Astrocyte of the spinal cord (primary cell): ENCODE measurements at regions not wholly inside any gene's neighbourhood (a gene's known extent, or its start where the extent isn't known, plus 50 kb on each side); places are given as distances from the start of the nearest gene placed in this dataset.
A peak's percentile ranks its signal among the peaks of the same experiment; 100 is the strongest.
"Not testable (repeated sequence)": the region's sequence is repeated elsewhere in the genome, so short reads cannot be mapped to it uniquely, and the experiment has no call there.

Source experiments
- DNase-seq: peaks from one replicate; pipeline ENCODE4 v3.0.0; 2011; ENCODE audit warnings: low read depth, low spot score
- H3K4me3 ChIP-seq: 2 replicates; pipeline ENCODE4 v1.5.1; 2011; ENCODE audit warnings: low read depth, mild to moderate bottlenecking, low read length, moderate library complexity
- CTCF ChIP-seq: IDR thresholded peaks from 2 replicates; pipeline ENCODE4 v1.5.1; 2012; ENCODE audit warnings: low read depth, mild to moderate bottlenecking, low read length, inconsistent platforms
- in situ Hi-C: cut with HindIII; loops from 2 replicates; pipeline ENCODE4 v1.10.0; 2017; ENCODE audit warnings: low sequenced_read_pairs

DNA sequence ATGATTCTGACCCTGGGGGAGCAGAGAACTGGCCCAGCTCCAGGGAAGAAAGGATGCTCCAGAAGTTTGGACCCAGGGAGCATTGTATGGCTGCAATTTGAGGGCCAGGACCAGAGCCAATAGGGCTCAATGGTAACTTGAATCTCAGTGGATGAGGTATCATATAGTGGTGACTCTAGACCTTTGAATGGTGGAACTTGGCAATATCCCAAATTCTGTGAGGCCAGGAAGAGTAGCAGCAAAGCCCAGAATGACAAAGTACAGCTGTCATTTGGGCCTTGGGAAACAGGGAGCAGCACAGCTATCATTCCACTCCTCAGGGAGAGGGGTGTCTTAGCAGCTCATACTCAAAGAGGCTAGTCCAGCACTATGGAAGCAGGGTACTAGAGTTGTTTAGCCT lies 332.9 kb upstream of the RBMS1 start:
- in situ Hi-C loops, result no loop called here
- no peak for DNase-seq
- no peak overlapping the region for H3K4me3 ChIP-seq
- TF ChIP-seq CTCF, result no peak

DNA sequence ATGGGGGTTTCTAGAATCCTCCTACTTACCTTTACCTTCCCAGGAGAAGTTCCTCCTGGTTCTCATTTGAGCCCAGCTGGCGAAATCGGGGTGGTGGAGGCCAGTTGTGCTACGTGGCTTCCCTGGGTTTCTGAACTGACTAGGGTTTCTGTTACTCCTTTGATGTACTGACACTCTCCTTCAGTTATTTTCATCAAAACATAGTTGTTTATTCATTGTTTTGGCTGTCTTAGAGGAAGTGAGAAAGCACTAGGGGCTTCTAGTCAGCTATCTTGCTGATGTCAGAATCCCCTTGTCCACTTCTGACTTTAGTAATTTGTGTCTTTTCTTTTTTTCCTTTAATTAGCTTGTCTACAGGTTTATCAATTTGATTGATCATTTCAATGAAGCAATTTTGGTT lies 332.2 kb upstream of the TANK start:
- no peak overlapping the region for H3K4me3 ChIP-seq
- no peak for DNase-seq
- no peak for TF ChIP-seq CTCF
- in situ Hi-C loops, result no loop called here

DNA sequence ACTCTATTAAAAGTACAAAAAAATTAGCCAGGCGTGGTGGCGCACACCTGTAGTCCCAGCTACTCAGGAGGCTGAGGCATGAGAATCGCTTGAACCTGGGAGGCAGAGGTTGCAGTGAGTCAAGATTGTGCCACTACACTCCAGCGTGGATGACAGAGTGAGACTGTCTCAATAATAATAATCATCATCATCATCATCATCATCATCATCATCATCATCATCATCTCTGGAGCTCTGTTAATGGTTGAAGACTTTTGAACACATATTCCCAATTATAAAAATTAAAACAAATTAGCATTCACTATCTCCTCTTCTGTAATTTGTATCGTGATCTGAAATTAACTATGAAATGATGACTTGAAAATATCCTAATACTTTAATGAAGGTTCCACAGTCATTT lies 327.8 kb upstream of the TANK start:
- DNase-seq, in situ Hi-C loops, H3K4me3 ChIP-seq: not testable (repeated sequence)

GRCh38 chr2:160835166-160835565 lies 325.1 kb upstream of the TANK start:
- no peak overlapping the region for H3K4me3 ChIP-seq
- in situ Hi-C loops, result no loop called here
- no peak for DNase-seq
- TF ChIP-seq CTCF, result no peak

- TF ChIP-seq CTCF, result no peak
- DNase-seq, result peak; percentile 93
- in situ Hi-C loops, result no loop called here
- no peak overlapping the region for H3K4me3 ChIP-seq
These were observed 323.5 kb upstream of the TANK start for GRCh38 chr2:160836755-160837154.

DNA sequence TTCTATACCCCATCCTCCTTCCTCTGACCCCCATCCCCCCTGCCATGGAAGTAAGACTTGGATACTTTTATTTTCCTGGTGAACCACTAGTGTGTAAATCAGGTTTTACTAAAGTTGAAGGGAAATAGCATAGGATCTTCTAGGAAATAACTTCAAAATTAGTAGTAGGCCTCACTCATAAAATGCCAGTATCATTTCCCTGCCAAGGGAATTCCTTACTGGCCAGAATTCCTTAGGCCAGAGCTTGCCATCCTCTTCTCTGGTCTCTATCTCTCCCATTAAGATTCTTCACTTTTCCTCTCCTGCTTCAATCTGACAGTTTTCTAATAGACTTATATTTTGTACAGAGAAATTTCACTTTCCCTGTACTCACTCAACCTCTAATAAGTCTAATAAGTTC lies 322.8 kb upstream of the TANK start:
- DNase-seq, result no peak
- in situ Hi-C loops, result no loop called here
- no peak overlapping the region for H3K4me3 ChIP-seq
- TF ChIP-seq CTCF, result no peak

GRCh38 chr2:160838147-160838546 lies 322.1 kb upstream of the TANK start:
- H3K4me3 ChIP-seq, result no peak overlapping the region
- DNase-seq, result no peak
- TF ChIP-seq CTCF, result no peak
- in situ Hi-C loops, result no loop called here
